AG04450 (cell line): ENCODE measurements at regions not wholly inside any gene's neighbourhood (a gene's known extent, or its start where the extent isn't known, plus 50 kb on each side); places are given as distances from the start of the nearest gene placed in this dataset.

Source experiments
- CTCF ChIA-PET: fragments of 300-600, 350-600 bp; formaldehyde crosslinking; extraction: SDS; loops from one replicate; lab custom pipeline; 2022; ENCODE audit warnings: antibody characterized with exemption, inconsistent platforms; lab: Charles Lee
- POLR2A ChIA-PET: fragments of 350-600 bp; formaldehyde crosslinking; extraction: SDS; loops from one replicate; lab custom pipeline; 2021; ENCODE audit warnings: antibody characterized with exemption, inconsistent platforms; lab: Yijun Ruan, JAX
- DNase-seq: peaks from one replicate; pipeline ENCODE4 v3.0.0-alpha.2; 2011; ENCODE audit warnings: low read depth, low spot score
- H3K27ac ChIP-seq: one replicate; pipeline ENCODE4 v1.5.1; 2012; ENCODE audit warnings: low read depth, low read length, control low read depth
- H3K27me3 ChIP-seq: one replicate; pipeline ENCODE4 v1.6.0; 2012; ENCODE audit warnings: low read length; ENCODE audit not compliant: control insufficient read depth, insufficient read depth
- H3K4me3 ChIP-seq: 2 replicates; pipeline ENCODE4 v1.5.1; 2011; ENCODE audit warnings: mild to moderate bottlenecking, low read depth, low read length, control low read depth
- H3K9me3 ChIP-seq: 2 replicates; pipeline ENCODE4 v1.5.1; 2012; ENCODE audit warnings: low read length; ENCODE audit not compliant: control insufficient read depth, insufficient read depth
- CTCF ChIP-seq: IDR thresholded peaks from 2 replicates; pipeline ENCODE4 v1.5.1; 2011; ENCODE audit warnings: low read depth, low read length, control low read depth, inconsistent platforms

DNA sequence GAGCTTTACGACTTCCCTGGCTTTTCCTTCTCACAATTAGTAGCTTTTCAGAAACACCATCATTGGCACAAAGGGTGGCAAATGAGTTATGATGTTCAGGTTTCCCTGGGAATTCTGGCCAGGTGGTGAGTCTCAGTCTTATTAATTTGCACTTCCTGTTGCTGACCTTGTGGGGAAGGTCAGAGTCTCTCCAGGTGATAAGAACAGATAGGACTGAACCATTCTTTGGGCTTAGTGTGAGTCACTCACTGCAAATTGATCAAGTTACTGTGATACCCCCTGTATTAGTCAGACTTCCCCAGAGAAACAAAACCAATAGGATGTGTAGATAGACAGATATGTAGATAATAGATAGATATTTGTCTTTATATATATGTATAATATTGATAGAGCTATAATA, 53.8 kb upstream of the RANBP3L start:
- Histone ChIP-seq H3K9me3 (no peaks in the 10 kb centered on the region), H3K27ac (no peak overlapping the region), H3K27me3 (no peaks in the 10 kb centered on the region), H3K4me3 (no peak overlapping the region)
- ChIA-PET CTCF (interaction anchor here (1.0 kb wide), 1 partner anchor 49 kb away, joined by 3 read pairs; no protein-coding TSS in a partner anchor), POLR2A (no interaction called here)
- no peak for TF ChIP-seq CTCF
- no peak for DNase-seq

GRCh38 chr5:36356915-36357314, 55.2 kb upstream of the RANBP3L start:
- CTCF ChIA-PET, result interaction anchor here (0.5 to 2.0 kb wide), 2 partner anchors 91 to 111 kb away, joined by 7 to 8 read pairs; no protein-coding TSS in a partner anchor
- Histone ChIP-seq H3K27me3 (no peaks in the 10 kb centered on the region), H3K27ac (no peak overlapping the region), H3K9me3 (no peaks in the 10 kb centered on the region), H3K4me3 (no peak overlapping the region)
- no peak for DNase-seq
- TF ChIP-seq CTCF, result no peak
- POLR2A ChIA-PET, result no interaction called here

DNA sequence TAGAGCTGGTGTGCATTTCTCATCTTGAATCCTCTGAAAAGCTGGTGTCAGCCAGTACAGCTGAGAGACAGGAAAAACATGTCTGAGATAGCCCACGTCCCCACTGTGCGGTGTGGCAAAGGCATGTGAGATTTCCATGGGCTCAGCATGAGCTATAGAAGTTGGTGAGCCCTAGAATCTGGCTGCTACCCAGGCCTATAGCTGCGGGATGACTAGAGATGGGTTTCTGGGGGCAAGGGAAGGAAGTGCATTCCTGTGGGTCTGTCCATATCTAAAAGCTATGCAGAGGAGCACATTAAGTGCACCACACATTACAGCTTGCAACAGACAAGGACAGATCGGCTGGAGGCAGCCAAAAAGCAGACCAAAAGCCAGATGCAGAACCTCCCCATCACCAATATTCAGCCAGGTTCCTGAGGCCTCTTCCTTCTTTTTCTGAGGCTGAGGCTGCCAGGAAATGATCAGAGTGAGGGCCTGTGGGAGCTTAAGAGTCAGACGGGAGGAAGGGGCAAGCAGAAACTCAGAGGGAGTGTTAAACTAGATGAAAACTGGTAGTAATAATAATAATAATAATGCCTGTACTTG, 55.8 kb upstream of the RANBP3L start:
- CTCF ChIA-PET, result interaction anchor here (0.5 to 2.0 kb wide), 2 partner anchors 92 to 112 kb away, joined by 7 to 8 read pairs; no protein-coding TSS in a partner anchor

DNA sequence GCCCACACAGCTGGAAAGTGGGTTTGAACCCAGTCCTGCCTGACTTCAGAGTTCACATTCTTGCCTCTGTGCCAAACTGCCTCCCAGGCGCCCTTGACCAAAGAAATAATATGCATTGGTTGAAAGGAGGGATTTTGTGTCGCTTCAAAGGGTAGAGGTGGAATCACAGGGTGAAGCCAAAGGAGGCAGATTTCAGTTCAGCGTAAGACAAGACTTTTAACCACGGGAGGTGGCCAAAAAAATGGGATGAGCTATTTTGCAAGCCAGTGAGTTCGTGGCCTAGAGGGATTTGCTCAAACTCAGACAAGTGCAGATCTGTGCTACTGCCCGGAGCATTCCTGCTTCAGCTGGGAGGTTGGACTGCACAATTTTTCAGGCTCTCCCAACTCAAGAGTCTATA, 57.6 kb upstream of the RANBP3L start:
- H3K9me3 ChIP-seq, result no peaks in the 10 kb centered on the region

More for the DNA sequence above, 55.8 kb upstream of the RANBP3L start:
- H3K4me3 ChIP-seq, result no peak overlapping the region
- H3K27me3 ChIP-seq, result no peaks in the 10 kb centered on the region
- no peak for TF ChIP-seq CTCF
- DNase-seq, result peak; percentile 47
- POLR2A ChIA-PET, result no interaction called here
- no peak overlapping the region for H3K27ac ChIP-seq
- no peaks in the 10 kb centered on the region for H3K9me3 ChIP-seq

More for the DNA sequence above, 57.6 kb upstream of the RANBP3L start:
- DNase-seq, result no peak
- ChIA-PET CTCF (no interaction called here), POLR2A (no interaction called here)
- Histone ChIP-seq H3K27me3 (no peaks in the 10 kb centered on the region), H3K27ac (no peak overlapping the region), H3K4me3 (no peak overlapping the region)
- TF ChIP-seq CTCF, result no peak
